Activated naive CD4-positive, alpha-beta T cell treated with Interleukin-2 at 50 U/mL for 16 hours (primary cell): ENCODE measurements at regions not wholly inside any gene's neighbourhood (a gene's known extent, or its start where the extent isn't known, plus 50 kb on each side); places are given as distances from the start of the nearest gene placed in this dataset.
A peak's percentile ranks its signal among the peaks of the same experiment; 100 is the strongest.

ENCODE experiments used
- DNase-seq: peaks from one replicate; pipeline ENCODE4 v3.0.0-alpha.2; 2020

- no peak for DNase-seq
Observed at GRCh38 chr11:129291546-129291945, 84.1 kb upstream of the BARX2 start.

GRCh38 chr11:129290966-129291365 is 84.7 kb upstream of the BARX2 start:
- no peak for DNase-seq

- no peak for DNase-seq
Observed at GRCh38 chr11:129289350-129290040, 86.2 kb upstream of the BARX2 start.

- DNase-seq = no peak
Observed at GRCh38 chr11:129287920-129288319, 87.7 kb upstream of the BARX2 start.

GRCh38 chr11:129286813-129287212 is 88.8 kb upstream of the BARX2 start:
- DNase-seq = no peak

- DNase-seq = no peak
Observed at GRCh38 chr11:129285402-129285786, 90.3 kb upstream of the BARX2 start.

- DNase-seq = no peak
Observed at GRCh38 chr11:129283141-129283540, 91.0 kb upstream of the ARHGAP32 start.

- DNase-seq = no peak
Observed at GRCh38 chr11:129282634-129283033, 90.5 kb upstream of the ARHGAP32 start.

GRCh38 chr11:129281471-129282415 is 89.6 kb upstream of the ARHGAP32 start:
- DNase-seq = no peak

GRCh38 chr11:129280027-129280811 is 88.1 kb upstream of the ARHGAP32 start:
- peak; percentile 12 for DNase-seq

- peak; percentile 58 for DNase-seq
Observed at GRCh38 chr11:129279326-129280026, 87.4 kb upstream of the ARHGAP32 start.

- DNase-seq = no peak
Observed at GRCh38 chr11:129278586-129279319, 86.6 kb upstream of the ARHGAP32 start.

- no peak for DNase-seq
Observed at GRCh38 chr11:129277198-129277843, 85.2 kb upstream of the ARHGAP32 start.

GRCh38 chr11:129275828-129276227 is 83.7 kb upstream of the ARHGAP32 start:
- DNase-seq = no peak

- DNase-seq = no peak
Observed at GRCh38 chr11:129273944-129274711, 82.0 kb upstream of the ARHGAP32 start.

GRCh38 chr11:129273322-129273721 is 81.2 kb upstream of the ARHGAP32 start:
- DNase-seq = no peak

- DNase-seq = no peak
Observed at GRCh38 chr11:129271030-129271429, 78.9 kb upstream of the ARHGAP32 start.

GRCh38 chr11:129270446-129270845 is 78.3 kb upstream of the ARHGAP32 start:
- DNase-seq = no peak

GRCh38 chr11:129268371-129268770 is 76.2 kb upstream of the ARHGAP32 start:
- DNase-seq = no peak

GRCh38 chr11:129267716-129268115 is 75.6 kb upstream of the ARHGAP32 start:
- DNase-seq = no peak

GRCh38 chr11:129266536-129266935 is 74.4 kb upstream of the ARHGAP32 start:
- DNase-seq = no peak
